ENCODE measurements at regions not wholly inside any gene's neighbourhood (a gene's known extent, or its start where the extent isn't known, plus 50 kb on each side); places are given as distances from the start of the nearest gene placed in this dataset.

DNA sequence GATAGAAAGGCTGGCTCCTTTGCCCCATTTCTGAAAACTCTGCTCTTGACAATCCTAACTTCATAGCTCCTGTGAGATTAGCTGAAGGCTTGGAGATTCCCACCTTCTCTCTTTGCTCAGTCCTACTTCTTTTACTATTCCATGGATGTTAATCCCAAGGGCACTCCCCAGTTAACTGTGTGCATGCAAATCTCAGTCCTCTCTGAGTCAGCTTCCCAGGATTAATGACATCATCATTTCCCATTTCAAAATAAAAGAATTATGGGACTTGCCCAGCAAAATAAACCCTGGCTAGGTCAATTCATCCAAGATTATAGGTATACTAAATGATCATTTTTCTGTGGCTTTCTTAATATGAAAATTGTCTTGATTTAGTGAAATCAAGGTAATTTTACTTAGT is 328.6 kb upstream of the NR3C2 start:
- no peak overlapping the region for H3K4me3 ChIP-seq (ENCODE audit: low read depth, low read length)
- TF ChIP-seq, protein P1, sequence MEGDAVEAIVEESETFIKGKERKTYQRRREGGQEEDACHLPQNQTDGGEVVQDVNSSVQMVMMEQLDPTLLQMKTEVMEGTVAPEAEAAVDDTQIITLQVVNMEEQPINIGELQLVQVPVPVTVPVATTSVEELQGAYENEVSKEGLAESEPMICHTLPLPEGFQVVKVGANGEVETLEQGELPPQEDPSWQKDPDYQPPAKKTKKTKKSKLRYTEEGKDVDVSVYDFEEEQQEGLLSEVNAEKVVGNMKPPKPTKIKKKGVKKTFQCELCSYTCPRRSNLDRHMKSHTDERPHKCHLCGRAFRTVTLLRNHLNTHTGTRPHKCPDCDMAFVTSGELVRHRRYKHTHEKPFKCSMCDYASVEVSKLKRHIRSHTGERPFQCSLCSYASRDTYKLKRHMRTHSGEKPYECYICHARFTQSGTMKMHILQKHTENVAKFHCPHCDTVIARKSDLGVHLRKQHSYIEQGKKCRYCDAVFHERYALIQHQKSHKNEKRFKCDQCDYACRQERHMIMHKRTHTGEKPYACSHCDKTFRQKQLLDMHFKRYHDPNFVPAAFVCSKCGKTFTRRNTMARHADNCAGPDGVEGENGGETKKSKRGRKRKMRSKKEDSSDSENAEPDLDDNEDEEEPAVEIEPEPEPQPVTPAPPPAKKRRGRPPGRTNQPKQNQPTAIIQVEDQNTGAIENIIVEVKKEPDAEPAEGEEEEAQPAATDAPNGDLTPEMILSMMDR (IDR thresholded peaks at IDR 0.05; ENCODE audit: borderline replicate concordance, insufficient read depth, low read depth, low read length), result no peak

GRCh38 chr4:148770377-148770776 is 328.2 kb upstream of the NR3C2 start:
- no peak overlapping the region for H3K4me3 ChIP-seq (ENCODE audit: low read depth, low read length)
- TF ChIP-seq, protein P1 (IDR thresholded peaks at IDR 0.05; ENCODE audit: borderline replicate concordance, insufficient read depth, low read depth, low read length), result no peak

- H3K4me3 ChIP-seq (ENCODE audit: low read depth, low read length), result no peak overlapping the region
- TF ChIP-seq, protein P1 (IDR thresholded peaks at IDR 0.05; ENCODE audit: borderline replicate concordance, insufficient read depth, low read depth, low read length), result no peak
These were observed 322.5 kb upstream of the NR3C2 start for GRCh38 chr4:148764720-148765119.

DNA sequence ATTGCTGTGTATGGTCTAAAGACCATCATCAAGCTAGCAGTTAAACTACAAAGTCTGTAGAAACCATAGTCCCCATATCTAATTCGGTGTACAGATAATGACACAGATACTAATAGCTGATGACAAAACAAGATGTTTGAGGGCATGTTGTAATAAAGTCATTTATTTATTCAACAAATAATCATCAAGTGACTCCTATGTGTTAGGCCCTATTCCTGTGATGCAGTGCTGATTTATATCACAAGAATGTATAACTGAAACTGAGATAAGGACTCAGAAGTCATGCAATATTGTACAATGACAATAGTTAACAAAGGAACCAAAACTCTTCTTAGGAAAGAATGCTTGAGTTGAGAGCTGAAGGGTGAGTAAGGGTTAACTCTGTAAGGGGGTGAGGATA is 315.0 kb upstream of the NR3C2 start:
- TF ChIP-seq, protein P1 (IDR thresholded peaks at IDR 0.05; ENCODE audit: borderline replicate concordance, insufficient read depth, low read depth, low read length), result no peak
- no peak overlapping the region for H3K4me3 ChIP-seq (ENCODE audit: low read depth, low read length)

GRCh38 chr4:148749403-148749802 is 307.2 kb upstream of the NR3C2 start:
- H3K4me3 ChIP-seq (ENCODE audit: low read depth, low read length), result no peak overlapping the region
- TF ChIP-seq, protein P1 (IDR thresholded peaks at IDR 0.05; ENCODE audit: borderline replicate concordance, insufficient read depth, low read depth, low read length), result no peak

DNA sequence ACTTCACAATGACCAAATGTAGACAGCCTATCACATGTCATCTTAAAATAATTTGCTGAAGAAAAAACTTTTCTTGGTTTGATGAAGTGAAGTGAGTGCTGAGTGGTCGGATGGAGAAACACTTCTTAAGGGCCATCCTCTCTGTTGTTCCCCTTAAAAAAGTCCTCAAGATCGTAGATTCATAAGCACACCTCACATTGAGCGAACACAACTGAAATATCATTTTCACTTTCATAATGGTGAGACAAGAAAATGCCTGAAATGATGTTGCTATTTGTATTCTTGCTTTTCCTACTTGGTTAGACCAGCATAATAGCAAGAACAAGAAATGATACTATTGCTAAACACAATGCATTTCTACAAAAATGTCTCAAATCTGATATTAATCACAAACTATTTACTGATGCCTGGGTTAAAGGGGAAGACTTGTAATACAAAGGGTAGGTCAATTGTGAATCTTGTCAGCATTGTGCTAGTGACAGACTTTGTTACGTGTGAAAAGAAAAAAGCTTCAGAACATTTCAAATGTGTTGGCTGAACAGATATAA is 305.6 kb upstream of the NR3C2 start:
- TF ChIP-seq, protein P1 (IDR thresholded peaks at IDR 0.05; ENCODE audit: borderline replicate concordance, insufficient read depth, low read depth, low read length), result no peak
- no peak overlapping the region for H3K4me3 ChIP-seq (ENCODE audit: low read depth, low read length)

DNA sequence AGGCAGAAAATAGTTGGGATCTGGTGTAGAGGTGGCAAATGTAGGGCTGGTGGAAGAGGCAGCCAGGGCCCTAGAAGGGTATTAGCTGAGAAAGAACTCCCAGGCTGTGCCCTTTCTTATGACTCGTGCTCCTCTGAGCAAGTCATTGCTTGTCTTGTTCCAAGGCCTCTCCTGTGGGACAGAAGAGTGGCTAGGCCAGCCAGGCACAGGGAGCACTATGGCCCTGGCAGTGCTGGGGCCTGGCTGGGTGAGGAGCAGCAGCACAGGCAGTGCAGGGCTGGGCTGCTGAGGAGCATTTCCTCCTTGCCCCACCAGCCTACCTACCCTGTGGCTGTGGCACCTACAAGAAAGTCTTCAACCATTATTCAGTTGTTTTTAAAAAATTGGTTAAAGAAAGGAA is 298.5 kb upstream of the NR3C2 start:
- TF ChIP-seq, protein P1 (IDR thresholded peaks at IDR 0.05; ENCODE audit: borderline replicate concordance, insufficient read depth, low read depth, low read length), result no peak
- H3K4me3 ChIP-seq (ENCODE audit: low read depth, low read length), result no peak overlapping the region
